NCI-H146 treated with DMSO at 0.1 percent for 48 hours (cell line): ENCODE measurements at regions not wholly inside any gene's neighbourhood (a gene's known extent, or its start where the extent isn't known, plus 50 kb on each side); places are given as distances from the start of the nearest gene placed in this dataset.
"Not testable (repeated sequence)": the region's sequence is repeated elsewhere in the genome, so short reads cannot be mapped to it uniquely, and the experiment has no call there.

Source experiments
- DNase-seq: peaks from one replicate; lab custom pipeline; 2025; ENCODE audit not compliant: unreplicated experiment; lab: John Stamatoyannopoulos, UW

DNA sequence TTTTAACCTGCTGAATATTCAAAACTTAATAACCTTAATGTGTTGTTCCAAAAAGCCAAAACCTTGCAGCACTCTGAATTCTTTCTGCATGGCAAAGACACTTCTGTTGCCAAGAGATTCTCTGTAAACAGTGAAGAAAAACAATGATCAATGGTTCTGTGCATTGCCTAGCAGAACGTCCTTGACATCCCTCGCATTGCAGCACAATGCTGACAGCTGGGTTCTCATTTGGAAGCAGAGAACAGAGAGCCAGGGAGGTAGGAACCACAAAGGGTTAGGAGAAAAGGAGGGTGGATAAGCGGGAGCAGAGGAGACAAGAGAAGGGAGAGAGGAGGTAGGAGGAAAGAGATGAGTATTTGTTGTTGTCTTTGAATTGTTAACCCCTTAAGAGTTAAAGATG lies 501.1 kb downstream of the NAV3 start:
- peak; percentile 14 for DNase-seq

DNA sequence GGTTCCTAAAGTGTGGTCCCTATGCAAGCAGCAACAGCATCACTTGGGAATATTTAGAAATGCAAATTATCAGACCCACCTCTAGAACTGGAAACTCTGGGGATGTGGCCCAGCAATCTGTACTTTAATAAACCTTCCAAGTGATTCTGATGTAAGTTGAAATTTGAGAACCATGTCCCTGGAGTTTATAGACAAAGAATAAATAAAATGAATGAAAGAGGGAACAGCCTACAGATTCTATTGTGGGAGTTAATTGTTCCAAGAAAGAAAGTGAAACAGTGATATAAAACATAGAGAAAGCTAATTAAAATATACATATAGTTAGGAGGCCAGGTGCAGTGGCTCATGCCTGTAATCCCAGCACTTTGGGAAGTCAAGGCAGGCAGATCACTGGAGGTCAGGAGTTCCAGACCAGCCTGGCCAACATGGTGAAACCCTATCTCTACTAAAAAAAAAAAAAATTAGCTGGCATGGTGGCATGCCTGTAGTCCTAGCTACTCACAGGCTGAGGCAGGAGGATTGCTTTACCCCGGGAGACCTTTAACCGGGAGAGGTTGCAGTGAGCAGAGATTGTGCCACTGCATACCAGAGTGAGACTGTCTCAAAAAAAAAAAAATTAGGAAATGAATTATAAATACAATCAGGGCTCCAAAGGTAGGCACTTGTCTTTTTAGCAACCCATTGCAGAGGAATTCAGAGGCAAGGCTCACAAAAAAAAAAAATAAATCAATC lies 507.5 kb downstream of the NAV3 start:
- no peak for DNase-seq

- no peak for DNase-seq
Measured at GRCh38 chr12:78340406-78340805, 509.7 kb downstream of the NAV3 start.

DNA sequence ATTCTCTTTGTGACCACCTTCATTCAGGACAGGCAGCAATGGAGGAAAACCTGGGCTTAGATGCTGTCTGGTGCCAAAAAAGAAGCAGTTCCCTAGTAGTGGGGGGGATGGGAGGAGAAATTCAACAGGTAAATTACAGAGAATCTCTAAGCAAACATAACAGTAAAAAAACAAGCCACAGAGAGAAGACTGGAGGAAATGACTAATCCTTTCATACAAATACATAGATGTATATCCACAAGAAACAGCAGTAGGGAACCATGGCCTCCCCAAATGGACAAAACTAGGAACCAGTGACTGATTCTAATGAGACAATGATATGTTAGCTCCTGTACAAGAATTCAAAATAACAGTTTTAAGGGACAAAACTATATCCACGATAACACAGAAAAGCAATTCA lies 513.0 kb downstream of the NAV3 start:
- no peak for DNase-seq

DNA sequence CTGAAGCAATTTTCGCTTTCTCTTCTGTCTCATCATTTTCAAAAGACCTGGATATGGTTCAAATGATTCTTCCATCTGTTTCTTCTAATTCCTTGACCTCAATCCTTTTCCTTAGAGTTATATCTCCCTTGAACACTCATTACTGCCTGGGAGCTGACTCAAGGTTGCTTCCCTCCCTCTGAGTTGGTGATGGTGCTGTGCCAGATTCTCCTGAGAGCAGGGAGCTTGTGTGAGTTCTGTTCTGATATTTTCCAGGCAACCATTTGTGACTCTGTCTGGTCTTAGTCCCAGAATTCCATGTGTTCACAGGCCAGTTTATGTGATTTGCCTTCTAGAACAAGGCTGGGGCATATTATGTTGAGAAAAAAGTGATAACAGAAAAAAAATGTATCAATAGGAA lies 505.1 kb upstream of the SYT1 start:
- no peak for DNase-seq

DNA sequence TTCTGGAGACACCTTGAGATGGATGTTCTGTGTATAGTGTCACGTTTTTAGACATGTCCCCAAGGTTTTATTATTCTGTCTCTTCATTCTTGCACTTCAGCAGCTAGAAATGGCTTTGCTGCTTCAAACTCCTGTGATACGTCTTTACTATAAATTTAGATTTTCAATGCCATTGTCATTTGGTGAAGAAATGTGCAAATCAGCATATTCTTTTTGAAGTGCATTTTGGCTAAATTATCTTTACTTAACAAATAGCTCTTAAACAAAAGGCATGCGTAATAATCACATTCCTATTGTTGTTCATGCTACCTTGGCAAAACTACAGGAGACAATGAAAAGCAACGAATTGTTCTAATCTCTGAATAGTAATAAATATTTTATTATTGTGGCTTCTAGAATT lies 502.9 kb upstream of the SYT1 start:
- no peak for DNase-seq

GRCh38 chr12:78371284-78371683 lies 493.3 kb upstream of the SYT1 start:
- DNase-seq, result no peak

DNA sequence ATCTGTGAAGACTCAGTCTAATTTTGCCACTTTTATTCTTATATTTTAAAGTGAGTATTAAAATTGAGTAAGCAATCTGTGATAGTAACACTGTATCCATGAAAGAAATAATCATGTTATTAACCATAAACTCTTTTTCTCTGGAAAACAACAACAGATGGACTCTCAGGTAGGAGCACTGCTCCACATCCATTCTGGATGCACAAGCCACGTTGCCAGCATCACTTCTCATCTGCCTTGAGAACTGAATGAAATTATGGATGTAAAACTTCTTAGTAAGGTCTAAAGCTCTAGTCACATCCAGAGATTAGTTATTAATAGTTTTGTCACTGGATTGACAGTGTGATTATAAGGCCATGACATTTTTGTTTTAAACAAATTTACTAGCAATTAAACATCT lies 489.1 kb upstream of the SYT1 start:
- no peak for DNase-seq

GRCh38 chr12:78376257-78376656 lies 488.3 kb upstream of the SYT1 start:
- DNase-seq, result no peak

DNA sequence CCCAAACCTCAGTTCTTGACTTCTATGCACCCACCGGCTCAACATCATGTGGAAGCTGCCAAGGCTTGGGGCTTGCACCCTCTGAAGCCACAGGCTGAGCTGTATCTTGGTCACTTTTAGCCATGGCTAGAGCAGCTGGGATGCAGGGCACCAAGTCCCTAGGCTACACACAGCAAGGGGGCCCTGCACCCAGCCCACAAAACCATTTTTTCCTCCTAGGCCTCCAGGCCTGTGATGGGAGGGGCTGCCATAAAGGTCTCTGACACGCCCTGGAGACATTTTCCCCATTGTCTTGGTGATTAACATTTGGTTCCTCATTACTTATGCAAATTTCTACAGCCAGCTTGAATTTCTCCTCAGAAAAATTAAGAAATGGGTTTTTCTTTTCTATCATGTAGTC lies 485.5 kb upstream of the SYT1 start:
- not testable (repeated sequence) for DNase-seq

- no peak for DNase-seq
Measured at GRCh38 chr12:78383414-78383813, 481.2 kb upstream of the SYT1 start.

- DNase-seq, result no peak
Measured at GRCh38 chr12:78384541-78384940, 480.0 kb upstream of the SYT1 start.

- no peak for DNase-seq
Measured at GRCh38 chr12:78385541-78385940, 479.0 kb upstream of the SYT1 start.

GRCh38 chr12:78386871-78387270 lies 477.7 kb upstream of the SYT1 start:
- no peak for DNase-seq

DNA sequence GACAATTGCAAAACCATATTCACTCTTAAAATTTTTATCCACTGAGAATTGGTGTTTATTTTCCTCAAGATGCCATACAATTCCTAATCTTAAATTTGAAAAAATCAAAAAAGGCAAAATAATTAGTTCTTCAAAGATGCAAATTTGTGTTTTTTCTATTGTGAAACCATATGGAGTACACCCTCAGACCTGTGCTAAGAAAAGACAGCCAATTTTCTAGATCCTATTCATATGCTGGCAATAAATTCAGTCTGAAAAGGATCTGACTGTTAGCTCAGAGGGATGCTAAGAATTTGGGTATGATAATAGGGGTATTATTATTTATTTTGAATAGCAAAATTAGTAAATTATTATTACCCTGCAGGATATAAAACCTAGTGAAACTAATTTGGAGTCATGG lies 476.9 kb upstream of the SYT1 start:
- no peak for DNase-seq

GRCh38 chr12:78388461-78388860 lies 476.1 kb upstream of the SYT1 start:
- no peak for DNase-seq

GRCh38 chr12:78390920-78391319 lies 473.7 kb upstream of the SYT1 start:
- DNase-seq, result no peak

DNA sequence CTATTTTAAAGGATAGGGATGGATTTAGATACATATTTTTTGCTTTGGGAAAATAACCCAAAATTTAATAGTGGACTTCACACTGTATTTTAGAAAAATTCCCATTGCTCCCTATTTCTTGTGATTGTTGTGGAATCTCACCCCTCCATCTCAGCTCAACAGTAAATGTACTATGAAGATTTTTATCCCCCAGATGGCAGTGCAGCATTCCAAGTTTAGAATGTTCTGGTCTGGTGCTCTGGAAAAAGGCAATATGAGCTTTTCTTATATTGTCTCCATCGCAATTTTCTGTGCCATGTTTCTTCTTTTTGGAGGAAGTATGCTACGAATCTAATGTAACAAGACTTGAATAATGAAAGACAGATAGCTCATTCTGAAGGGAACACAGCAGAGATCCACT lies 471.7 kb upstream of the SYT1 start:
- peak; percentile 44 for DNase-seq

DNA sequence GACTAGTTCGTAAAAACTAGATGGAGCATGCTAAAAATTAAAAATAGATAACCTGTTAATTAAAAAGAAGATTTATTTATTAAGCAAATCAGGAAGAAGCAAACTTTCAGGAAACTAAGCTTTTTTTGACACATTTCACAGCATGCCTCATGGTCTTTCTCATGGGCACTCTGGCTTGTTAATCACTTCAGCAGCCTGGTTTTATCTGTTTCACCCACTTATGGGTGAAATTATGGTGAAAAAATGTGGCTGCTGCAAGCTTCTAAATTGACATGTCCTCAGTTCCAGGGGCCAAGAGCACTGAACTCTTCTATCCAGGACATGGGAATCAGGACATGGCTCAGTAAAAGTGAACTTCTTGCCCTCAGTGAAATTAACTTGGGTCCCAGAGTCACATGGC lies 468.6 kb upstream of the SYT1 start:
- DNase-seq, result no peak

DNA sequence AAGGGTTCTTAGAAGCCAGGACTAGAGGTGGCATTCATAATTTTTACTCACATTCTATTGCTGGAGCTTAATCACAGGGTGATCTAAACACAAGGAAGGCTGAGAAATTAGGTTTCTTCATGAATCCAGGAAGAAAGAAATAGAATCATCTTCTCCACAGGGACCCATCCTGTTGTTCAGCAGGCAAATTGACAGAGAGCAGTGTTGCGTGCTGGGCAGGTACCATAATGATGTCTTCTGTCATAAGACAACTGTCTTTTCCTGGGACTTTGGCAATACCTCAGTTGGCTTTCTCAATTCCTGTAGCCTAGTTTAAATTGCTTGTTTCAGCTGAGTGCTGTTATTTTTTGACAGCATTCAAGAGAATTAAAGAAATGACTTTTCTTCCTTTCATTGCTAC lies 468.0 kb upstream of the SYT1 start:
- no peak for DNase-seq

DNA sequence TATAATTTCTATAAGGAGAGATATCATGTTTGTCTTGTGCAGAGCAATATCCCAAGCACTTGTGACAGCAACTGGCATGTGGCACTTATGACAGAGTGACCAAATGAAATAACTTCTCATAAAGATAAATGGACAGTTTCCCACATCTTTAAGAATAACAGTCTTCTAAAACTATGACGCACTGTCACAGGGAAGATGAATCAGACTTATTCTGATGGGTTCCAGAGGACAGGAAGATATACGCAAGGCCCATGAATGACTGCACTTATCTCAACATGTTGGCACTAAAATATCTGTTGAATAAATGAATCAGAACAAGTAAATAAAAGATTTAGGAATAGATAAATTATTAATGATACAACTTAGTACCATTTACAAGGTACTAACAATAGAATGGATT lies 465.8 kb upstream of the SYT1 start:
- no peak for DNase-seq

- peak; percentile 18 for DNase-seq
Measured at GRCh38 chr12:78402366-78403134, 462.0 kb upstream of the SYT1 start.

DNA sequence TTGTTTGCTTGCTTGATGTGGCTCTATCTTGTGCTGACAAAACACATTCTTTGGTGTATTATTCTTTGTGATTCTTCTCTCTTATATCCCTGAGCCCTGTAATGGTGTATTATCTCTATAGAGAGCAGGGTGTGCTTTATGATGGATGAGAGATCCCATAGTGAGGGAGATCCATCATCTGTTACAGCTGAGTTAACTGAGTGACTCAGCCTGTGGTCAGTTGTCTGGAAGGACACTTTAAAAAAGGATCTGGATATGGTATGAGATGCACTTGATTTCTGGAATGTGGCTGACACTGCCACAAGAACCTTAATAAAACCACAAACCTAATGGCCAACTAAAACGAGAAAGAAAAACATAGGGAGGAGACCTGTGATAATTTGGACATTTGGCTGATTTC lies 461.4 kb upstream of the SYT1 start:
- peak; percentile 38 for DNase-seq
